ENCODE measurements at regions not wholly inside any gene's neighbourhood (a gene's known extent, or its start where the extent isn't known, plus 50 kb on each side); places are given as distances from the start of the nearest gene placed in this dataset.

GRCh38 chr16:31693733-31694132 lies 166.0 kb downstream of the AHSP start:
- POLR2A ChIA-PET, result interaction anchor here (0.6 kb wide), 1 partner anchor 18 kb away, joined by 3 read pairs; no protein-coding TSS in a partner anchor
- ATAC-seq (no peak), DNase-seq (no peak)
- no peaks in the 10 kb centered on the region for H3K27me3 Mint-ChIP-seq
- no peak overlapping the region for H3K4me3 Mint-ChIP-seq
- no peaks in the 10 kb centered on the region for H3K36me3 Mint-ChIP-seq
- H3K27ac Mint-ChIP-seq, result no peak overlapping the region
- H3K4me1 Mint-ChIP-seq, result peaks cover 0 to 7% (median 4%) of the 10 kb centered on the region in 4 donors
- H3K9me3 Mint-ChIP-seq, result peaks cover 0 to 29% (median 4%) of the 10 kb centered on the region in 9 donors

GRCh38 chr16:31694461-31694860 lies 166.8 kb downstream of the AHSP start:
- Mint-ChIP-seq H3K9me3 (peaks cover 0 to 25% (median 4%) of the 10 kb centered on the region in 9 donors), H3K4me1 (peaks cover 0 to 7% (median 4%) of the 10 kb centered on the region in 4 donors), H3K27me3 (no peaks in the 10 kb centered on the region), H3K27ac (no peak overlapping the region), H3K4me3 (no peak overlapping the region), H3K36me3 (no peaks in the 10 kb centered on the region)
- POLR2A ChIA-PET, result no interaction called here
- DNase-seq (no peak), ATAC-seq (no peak)

- Mint-ChIP-seq H3K27me3 (no peaks in the 10 kb centered on the region), H3K36me3 (no peaks in the 10 kb centered on the region), H3K9me3 (peaks cover 0 to 13% (median 0%) of the 10 kb centered on the region in 9 donors), H3K27ac (no peak overlapping the region), H3K4me1 (peaks cover 0 to 12% (median 7%) of the 10 kb centered on the region in 4 donors), H3K4me3 (no peak overlapping the region)
- peak in 9 of 10 donors; percentile 33 to 88 (median 69) for DNase-seq
- POLR2A ChIA-PET, result interaction anchor here (0.6 to 2.7 kb wide), 10 partner anchors 9 to 622 kb away, joined by 3 to 15 read pairs (median 4); partner anchors contain the start of genes ARMC5, FUS, RUSF1 and ZNF267
- peak; percentile 85 to 91 for ATAC-seq
These were observed 168.0 kb downstream of the AHSP start for GRCh38 chr16:31695667-31696066.

GRCh38 chr16:31696968-31697743 lies 169.5 kb downstream of the AHSP start:
- POLR2A ChIA-PET, result interaction anchor here (0.6 to 2.7 kb wide), 5 partner anchors 16 to 853 kb away, joined by 3 to 15 read pairs (median 4); partner anchors contain the start of gene ZNF267
- no peak for ATAC-seq
- Mint-ChIP-seq H3K9me3 (peaks cover 0 to 4% (median 0%) of the 10 kb centered on the region in 9 donors), H3K36me3 (peaks cover 0 to 4% (median 0%) of the 10 kb centered on the region in 3 donors), H3K27me3 (no peaks in the 10 kb centered on the region), H3K4me1 (peaks cover 14 to 25% (median 19%) of the 10 kb centered on the region in 4 donors), H3K27ac (peak overlapping the region in 5 of 10 donors; percentile 2 to 90 (median 28)), H3K4me3 (peak overlapping the region in 1 of 10 donors; percentile 32)
- DNase-seq, result no peak

- Mint-ChIP-seq H3K27ac (peak overlapping the region in 2 of 10 donors; percentile 51 to 64), H3K27me3 (no peaks in the 10 kb centered on the region)
- no peak for ATAC-seq
These were observed 170.0 kb downstream of the AHSP start for GRCh38 chr16:31697744-31698125.

GRCh38 chr16:31698901-31699300 lies 171.2 kb downstream of the AHSP start:
- Mint-ChIP-seq H3K4me3 (peak overlapping the region in 2 of 10 donors; percentile 29 to 37), H3K27me3 (no peaks in the 10 kb centered on the region), H3K27ac (peak overlapping the region in 3 of 10 donors; percentile 42 to 49 (median 47)), H3K9me3 (no peaks in the 10 kb centered on the region), H3K36me3 (peaks cover 0 to 22% (median 0%) of the 10 kb centered on the region in 3 donors), H3K4me1 (peaks cover 21 to 37% (median 28%) of the 10 kb centered on the region in 4 donors)
- no peak for DNase-seq
- ATAC-seq, result no peak
- POLR2A ChIA-PET, result no interaction called here

More at GRCh38 chr16:31697744-31698125, 170.0 kb downstream of the AHSP start:
- H3K4me1 Mint-ChIP-seq, result peaks cover 20 to 31% (median 25%) of the 10 kb centered on the region in 4 donors
- no peak overlapping the region for H3K4me3 Mint-ChIP-seq
- H3K9me3 Mint-ChIP-seq, result peaks cover 0 to 4% (median 0%) of the 10 kb centered on the region in 9 donors
- H3K36me3 Mint-ChIP-seq, result peaks cover 0 to 10% (median 0%) of the 10 kb centered on the region in 3 donors
- no peak for DNase-seq
- POLR2A ChIA-PET, result no interaction called here

GRCh38 chr16:31699601-31700000 lies 171.9 kb downstream of the AHSP start:
- DNase-seq (no peak), ATAC-seq (no peak)
- peak overlapping the region in 5 of 10 donors; percentile 27 to 87 (median 42) for H3K4me3 Mint-ChIP-seq
- H3K27ac Mint-ChIP-seq, result peak overlapping the region in 7 of 10 donors; percentile 9 to 75 (median 29)
- POLR2A ChIA-PET, result no interaction called here
- no peaks in the 10 kb centered on the region for H3K9me3 Mint-ChIP-seq
- H3K4me1 Mint-ChIP-seq, result peaks cover 21 to 39% (median 28%) of the 10 kb centered on the region in 4 donors
- H3K27me3 Mint-ChIP-seq, result no peaks in the 10 kb centered on the region
- H3K36me3 Mint-ChIP-seq, result peaks cover 0 to 27% (median 0%) of the 10 kb centered on the region in 3 donors

GRCh38 chr16:31700200-31700529 lies 172.5 kb downstream of the AHSP start:
- Mint-ChIP-seq H3K27me3 (no peaks in the 10 kb centered on the region), H3K4me1 (peaks cover 21 to 39% (median 28%) of the 10 kb centered on the region in 4 donors), H3K4me3 (peak overlapping the region; percentile 79 to 95 (median 90)), H3K9me3 (no peaks in the 10 kb centered on the region), H3K36me3 (peaks cover 0 to 33% (median 2%) of the 10 kb centered on the region in 3 donors), H3K27ac (peak overlapping the region; percentile 77 to 98 (median 92))
- ATAC-seq, result no peak
- POLR2A ChIA-PET, result interaction anchor here (3.1 kb wide), 1 partner anchor 13 kb away, joined by 26 read pairs; a partner anchor contains a TSS
- no peak for DNase-seq

- POLR2A ChIA-PET, result interaction anchor here (0.5 to 3.1 kb wide), 5 partner anchors 13 to 377 kb away, joined by 3 to 26 read pairs (median 3); partner anchors contain the start of gene RUSF1
- Mint-ChIP-seq H3K4me1 (peaks cover 23 to 41% (median 28%) of the 10 kb centered on the region in 4 donors), H3K27ac (peak overlapping the region; percentile 85 to 98 (median 94)), H3K36me3 (peaks cover 0 to 36% (median 4%) of the 10 kb centered on the region in 3 donors), H3K4me3 (peak overlapping the region; percentile 79 to 95 (median 90)), H3K27me3 (no peaks in the 10 kb centered on the region), H3K9me3 (no peaks in the 10 kb centered on the region)
- DNase-seq, result peak; percentile 84 to 94 (median 88)
- ATAC-seq, result peak; percentile 81 to 87
These were observed 172.8 kb upstream of the ZNF267 start for GRCh38 chr16:31700530-31701388.

- H3K36me3 Mint-ChIP-seq, result peaks cover 0 to 44% (median 6%) of the 10 kb centered on the region in 3 donors
- ATAC-seq (no peak), DNase-seq (no peak)
- H3K27me3 Mint-ChIP-seq, result no peaks in the 10 kb centered on the region
- H3K4me1 Mint-ChIP-seq, result peaks cover 25 to 45% (median 32%) of the 10 kb centered on the region in 4 donors
- POLR2A ChIA-PET, result interaction anchor here (0.8 to 3.1 kb wide), 3 partner anchors 12 to 241 kb away, joined by 3 to 26 read pairs (median 3); partner anchors contain the start of gene ZNF267
- peak overlapping the region; percentile 85 to 98 (median 92) for H3K27ac Mint-ChIP-seq
- H3K4me3 Mint-ChIP-seq, result peak overlapping the region; percentile 79 to 95 (median 90)
- H3K9me3 Mint-ChIP-seq, result no peaks in the 10 kb centered on the region
These were observed 171.9 kb upstream of the ZNF267 start for GRCh38 chr16:31701734-31702133.

- Mint-ChIP-seq H3K4me1 (peaks cover 29 to 48% (median 38%) of the 10 kb centered on the region in 4 donors), H3K4me3 (peak overlapping the region in 8 of 10 donors; percentile 36 to 95 (median 88)), H3K9me3 (no peaks in the 10 kb centered on the region), H3K27ac (peak overlapping the region in 7 of 10 donors; percentile 74 to 95 (median 85)), H3K36me3 (peaks cover 0 to 55% (median 13%) of the 10 kb centered on the region in 3 donors), H3K27me3 (no peaks in the 10 kb centered on the region)
- DNase-seq, result no peak
- POLR2A ChIA-PET, result interaction anchor here (3.1 kb wide), 1 partner anchor 11 kb away, joined by 26 read pairs; a partner anchor contains a TSS
- no peak for ATAC-seq
These were observed 170.8 kb upstream of the ZNF267 start for GRCh38 chr16:31702796-31703195.
